Liver (tissue), 3 donors: ENCODE measurements at regions not wholly inside any gene's neighbourhood (a gene's known extent, or its start where the extent isn't known, plus 50 kb on each side); places are given as distances from the start of the nearest gene placed in this dataset.

ENCODE experiments used
- ATF3 ChIP-seq: IDR thresholded peaks from 2 replicates; pipeline ENCODE4 v1.6.1; 2016; ENCODE audit warnings: antibody characterized with exemption
- CTCF ChIP-seq: fragments of 150-350 bp; IDR thresholded peaks from 2 replicates; pipeline ENCODE4 v1.5.1; 2017; ENCODE audit warnings: improper control_type of control experiment, low read depth, low read length; ENCODE audit not compliant: missing input control
- GABPA ChIP-seq, 2 donors: IDR thresholded peaks in 1 of 2; conservative IDR thresholded peaks in 1 of 2; 2 replicates each; pipeline ENCODE4 v1.6.1; 2016; ENCODE audit warnings: antibody characterized with exemption in 2 of 2, mild to moderate bottlenecking in 1 of 2, moderate library complexity in 1 of 2
- HNF4G ChIP-seq: IDR thresholded peaks from 2 replicates; pipeline ENCODE4 v1.6.1; 2016; ENCODE audit warnings: antibody characterized with exemption
- JUND ChIP-seq, 2 donors: IDR thresholded peaks; 2 replicates each; pipeline ENCODE4 v1.6.1; 2016; ENCODE audit warnings: antibody characterized with exemption in 2 of 2
- REST ChIP-seq: IDR thresholded peaks from 2 replicates; pipeline ENCODE4 v1.6.1; 2016; ENCODE audit warnings: antibody characterized with exemption, mild to moderate bottlenecking
- SP1 ChIP-seq: IDR thresholded peaks from 2 replicates; pipeline ENCODE4 v1.6.1; 2018; ENCODE audit warnings: antibody characterized with exemption, mild to moderate bottlenecking
- TAF1 ChIP-seq: conservative IDR thresholded peaks from 2 replicates; pipeline ENCODE4 v1.6.1; 2016; ENCODE audit warnings: antibody characterized with exemption, mild to moderate bottlenecking
- YY1 ChIP-seq: IDR thresholded peaks from 2 replicates; pipeline ENCODE4 v1.6.1; 2016; ENCODE audit warnings: antibody characterized with exemption, mild to moderate bottlenecking
- donor health status: healthy.
- donor health status: healthy.

- no peak for TF ChIP-seq CTCF
- TF ChIP-seq YY1, result no peak
- TF ChIP-seq HNF4G, result no peak
- no peak for TF ChIP-seq REST
- no peak for TF ChIP-seq SP1
- TF ChIP-seq TAF1, result no peak
- no peak for TF ChIP-seq ATF3
- no peak for TF ChIP-seq GABPA (IDR thresholded peaks at IDR 0.05 in 1 of 2, conservative IDR thresholded peaks at IDR 0.05 in 1 of 2)
- no peak for TF ChIP-seq JUND (IDR thresholded peaks at IDR 0.05)
Observed at GRCh38 chr18:75141166-75141565, 67.8 kb downstream of the PTGR3 start.
